ENCODE measurements at regions not wholly inside any gene's neighbourhood (a gene's known extent, or its start where the extent isn't known, plus 50 kb on each side); places are given as distances from the start of the nearest gene placed in this dataset.
"Not testable (repeated sequence)": the region's sequence is repeated elsewhere in the genome, so short reads cannot be mapped to it uniquely, and the experiment has no call there.

GRCh38 chr3:109985943-109986555 is 648.7 kb upstream of the DPPA4 start:
- Histone ChIP-seq H3K9me3 (ENCODE audit: control insufficient read depth in 2 of 2, low read length in 2 of 2) (no peaks in the 10 kb centered on the region), H3K4me3 (ENCODE audit: low read length in 2 of 2) (no peak overlapping the region), H3K4me1 (ENCODE audit: control insufficient read depth, insufficient read depth, low read length) (no peaks in the 10 kb centered on the region), H3K9ac (ENCODE audit: low read length in 2 of 2) (no peak overlapping the region), H3K36me3 (ENCODE audit: control insufficient read depth in 2 of 2, insufficient read depth in 2 of 2, low read length in 2 of 2) (no peaks in the 10 kb centered on the region), H3K27me3 (ENCODE audit: control insufficient read depth in 1 of 2, insufficient read depth in 2 of 2, low read length in 2 of 2) (no peaks in the 10 kb centered on the region), H3K27ac (ENCODE audit: low read length) (no peak overlapping the region)

GRCh38 chr3:109994853-109995252 is 657.5 kb upstream of the DPPA4 start:
- Histone ChIP-seq H3K9ac (ENCODE audit: low read length in 2 of 2) (no peak overlapping the region), H3K27me3 (ENCODE audit: control insufficient read depth in 1 of 2, insufficient read depth in 2 of 2, low read length in 2 of 2) (no peaks in the 10 kb centered on the region), H3K27ac (ENCODE audit: low read length) (no peak overlapping the region), H3K4me3 (ENCODE audit: low read length in 2 of 2) (no peak overlapping the region), H3K4me1 (ENCODE audit: control insufficient read depth, insufficient read depth, low read length) (no peaks in the 10 kb centered on the region), H3K9me3 (ENCODE audit: control insufficient read depth in 2 of 2, low read length in 2 of 2) (no peaks in the 10 kb centered on the region), H3K36me3 (ENCODE audit: control insufficient read depth in 2 of 2, insufficient read depth in 2 of 2, low read length in 2 of 2) (no peaks in the 10 kb centered on the region)

- no peak overlapping the region for H3K9ac ChIP-seq (ENCODE audit: low read length in 2 of 2)
These were observed 658.0 kb upstream of the DPPA4 start for GRCh38 chr3:109995377-109995776.

GRCh38 chr3:110001905-110002304 is 664.6 kb upstream of the DPPA4 start:
- H3K27me3 ChIP-seq (ENCODE audit: control insufficient read depth in 1 of 2, insufficient read depth in 2 of 2, low read length in 2 of 2); H3K9me3 ChIP-seq (ENCODE audit: control insufficient read depth in 2 of 2, low read length in 2 of 2); H3K4me3 ChIP-seq (ENCODE audit: low read length in 2 of 2); H3K4me1 ChIP-seq (ENCODE audit: control insufficient read depth, insufficient read depth, low read length); H3K36me3 ChIP-seq (ENCODE audit: control insufficient read depth in 2 of 2, insufficient read depth in 2 of 2, low read length in 2 of 2); H3K9ac ChIP-seq (ENCODE audit: low read length in 2 of 2); H3K27ac ChIP-seq (ENCODE audit: low read length): not testable (repeated sequence)

More at GRCh38 chr3:109995377-109995776, 658.0 kb upstream of the DPPA4 start:
- no peak overlapping the region for H3K27ac ChIP-seq (ENCODE audit: low read length)
- H3K4me1 ChIP-seq (ENCODE audit: control insufficient read depth, insufficient read depth, low read length): no peaks in the 10 kb centered on the region
- no peak overlapping the region for H3K4me3 ChIP-seq (ENCODE audit: low read length in 2 of 2)
- no peaks in the 10 kb centered on the region for H3K27me3 ChIP-seq (ENCODE audit: control insufficient read depth in 1 of 2, insufficient read depth in 2 of 2, low read length in 2 of 2)
- H3K36me3 ChIP-seq (ENCODE audit: control insufficient read depth in 2 of 2, insufficient read depth in 2 of 2, low read length in 2 of 2): no peaks in the 10 kb centered on the region
- H3K9me3 ChIP-seq (ENCODE audit: control insufficient read depth in 2 of 2, low read length in 2 of 2): no peaks in the 10 kb centered on the region

- Histone ChIP-seq H3K27ac (ENCODE audit: low read length) (no peak overlapping the region), H3K4me3 (ENCODE audit: low read length in 2 of 2) (no peak overlapping the region), H3K36me3 (ENCODE audit: control insufficient read depth in 2 of 2, insufficient read depth in 2 of 2, low read length in 2 of 2) (no peaks in the 10 kb centered on the region), H3K9me3 (ENCODE audit: control insufficient read depth in 2 of 2, low read length in 2 of 2) (no peaks in the 10 kb centered on the region), H3K27me3 (ENCODE audit: control insufficient read depth in 1 of 2, insufficient read depth in 2 of 2, low read length in 2 of 2) (no peaks in the 10 kb centered on the region), H3K4me1 (ENCODE audit: control insufficient read depth, insufficient read depth, low read length) (no peaks in the 10 kb centered on the region), H3K9ac (ENCODE audit: low read length in 2 of 2) (no peak overlapping the region)
These were observed 669.6 kb upstream of the DPPA4 start for GRCh38 chr3:110006913-110007312.

- no peak overlapping the region for H3K27ac ChIP-seq (ENCODE audit: low read length)
- no peaks in the 10 kb centered on the region for H3K27me3 ChIP-seq (ENCODE audit: control insufficient read depth in 1 of 2, insufficient read depth in 2 of 2, low read length in 2 of 2)
- no peak overlapping the region for H3K4me3 ChIP-seq (ENCODE audit: low read length in 2 of 2)
- no peaks in the 10 kb centered on the region for H3K9me3 ChIP-seq (ENCODE audit: control insufficient read depth in 2 of 2, low read length in 2 of 2)
- no peaks in the 10 kb centered on the region for H3K36me3 ChIP-seq (ENCODE audit: control insufficient read depth in 2 of 2, insufficient read depth in 2 of 2, low read length in 2 of 2)
- H3K9ac ChIP-seq (ENCODE audit: low read length in 2 of 2): no peak overlapping the region
- H3K4me1 ChIP-seq (ENCODE audit: control insufficient read depth, insufficient read depth, low read length): no peaks in the 10 kb centered on the region
These were observed 678.1 kb upstream of the DPPA4 start for GRCh38 chr3:110015231-110015963.

- H3K27me3 ChIP-seq (ENCODE audit: control insufficient read depth in 1 of 2, insufficient read depth in 2 of 2, low read length in 2 of 2): no peaks in the 10 kb centered on the region
- no peak overlapping the region for H3K9ac ChIP-seq (ENCODE audit: low read length in 2 of 2)
- H3K36me3 ChIP-seq (ENCODE audit: control insufficient read depth in 2 of 2, insufficient read depth in 2 of 2, low read length in 2 of 2): no peaks in the 10 kb centered on the region
- no peaks in the 10 kb centered on the region for H3K4me1 ChIP-seq (ENCODE audit: control insufficient read depth, insufficient read depth, low read length)
- H3K4me3 ChIP-seq (ENCODE audit: low read length in 2 of 2): no peak overlapping the region
- no peaks in the 10 kb centered on the region for H3K9me3 ChIP-seq (ENCODE audit: control insufficient read depth in 2 of 2, low read length in 2 of 2)
- H3K27ac ChIP-seq (ENCODE audit: low read length): no peak overlapping the region
These were observed 679.0 kb upstream of the DPPA4 start for GRCh38 chr3:110016235-110016815.

- Histone ChIP-seq H3K27ac (ENCODE audit: low read length) (no peak overlapping the region), H3K9ac (ENCODE audit: low read length in 2 of 2) (no peak overlapping the region), H3K4me3 (ENCODE audit: low read length in 2 of 2) (no peak overlapping the region), H3K36me3 (ENCODE audit: control insufficient read depth in 2 of 2, insufficient read depth in 2 of 2, low read length in 2 of 2) (no peaks in the 10 kb centered on the region), H3K4me1 (ENCODE audit: control insufficient read depth, insufficient read depth, low read length) (no peaks in the 10 kb centered on the region), H3K27me3 (ENCODE audit: control insufficient read depth in 1 of 2, insufficient read depth in 2 of 2, low read length in 2 of 2) (no peaks in the 10 kb centered on the region), H3K9me3 (ENCODE audit: control insufficient read depth in 2 of 2, low read length in 2 of 2) (no peaks in the 10 kb centered on the region)
These were observed 680.0 kb upstream of the DPPA4 start for GRCh38 chr3:110017304-110017703.

- no peaks in the 10 kb centered on the region for H3K36me3 ChIP-seq (ENCODE audit: control insufficient read depth in 2 of 2, insufficient read depth in 2 of 2, low read length in 2 of 2)
- no peaks in the 10 kb centered on the region for H3K4me1 ChIP-seq (ENCODE audit: control insufficient read depth, insufficient read depth, low read length)
- H3K27me3 ChIP-seq (ENCODE audit: control insufficient read depth in 1 of 2, insufficient read depth in 2 of 2, low read length in 2 of 2): no peaks in the 10 kb centered on the region
- H3K9me3 ChIP-seq (ENCODE audit: control insufficient read depth in 2 of 2, low read length in 2 of 2): no peaks in the 10 kb centered on the region
- H3K27ac ChIP-seq (ENCODE audit: low read length): no peak overlapping the region
- H3K4me3 ChIP-seq (ENCODE audit: low read length in 2 of 2): no peak overlapping the region
- H3K9ac ChIP-seq (ENCODE audit: low read length in 2 of 2): no peak overlapping the region
These were observed 684.3 kb upstream of the DPPA4 start for GRCh38 chr3:110021659-110022058.

- not testable (repeated sequence) for H3K36me3 ChIP-seq (ENCODE audit: control insufficient read depth in 2 of 2, insufficient read depth in 2 of 2, low read length in 2 of 2); H3K9me3 ChIP-seq (ENCODE audit: control insufficient read depth in 2 of 2, low read length in 2 of 2); H3K4me3 ChIP-seq (ENCODE audit: low read length in 2 of 2); H3K27ac ChIP-seq (ENCODE audit: low read length); H3K4me1 ChIP-seq (ENCODE audit: control insufficient read depth, insufficient read depth, low read length); H3K9ac ChIP-seq (ENCODE audit: low read length in 2 of 2); H3K27me3 ChIP-seq (ENCODE audit: control insufficient read depth in 1 of 2, insufficient read depth in 2 of 2, low read length in 2 of 2)
These were observed 685.7 kb upstream of the DPPA4 start for GRCh38 chr3:110023022-110023421.

GRCh38 chr3:110026421-110026820 is 689.1 kb upstream of the DPPA4 start:
- Histone ChIP-seq H3K9ac (ENCODE audit: low read length in 2 of 2) (no peak overlapping the region), H3K27ac (ENCODE audit: low read length) (no peak overlapping the region), H3K9me3 (ENCODE audit: control insufficient read depth in 2 of 2, low read length in 2 of 2) (no peaks in the 10 kb centered on the region), H3K4me3 (ENCODE audit: low read length in 2 of 2) (no peak overlapping the region), H3K27me3 (ENCODE audit: control insufficient read depth in 1 of 2, insufficient read depth in 2 of 2, low read length in 2 of 2) (no peaks in the 10 kb centered on the region), H3K4me1 (ENCODE audit: control insufficient read depth, insufficient read depth, low read length) (no peaks in the 10 kb centered on the region), H3K36me3 (ENCODE audit: control insufficient read depth in 2 of 2, insufficient read depth in 2 of 2, low read length in 2 of 2) (no peaks in the 10 kb centered on the region)

All from stomach smooth muscle (tissue), 2 donors.